BJ (cell line): ENCODE measurements at regions not wholly inside any gene's neighbourhood (a gene's known extent, or its start where the extent isn't known, plus 50 kb on each side); places are given as distances from the start of the nearest gene placed in this dataset.

Experiments used
- CTCF ChIA-PET: fragments of 350-600 bp; formaldehyde crosslinking; extraction: SDS; loops from one replicate; lab custom pipeline; 2021; ENCODE audit warnings: antibody characterized with exemption, inconsistent platforms; lab: Yijun Ruan, JAX
- POLR2A ChIA-PET: fragments of 300-600 bp; sonication (Branson Sonifier 250); formaldehyde crosslinking; extraction: SDS; loops from one replicate; lab custom pipeline; 2021; ENCODE audit warnings: antibody characterized with exemption; lab: Charles Lee
- DNase-seq: peaks from one replicate; pipeline ENCODE4 v3.0.0-alpha.2; 2011; ENCODE audit warnings: low read depth
- H3K27me3 ChIP-seq: 2 replicates; pipeline ENCODE4 v1.6.0; 2011; ENCODE audit warnings: low read length; ENCODE audit not compliant: control insufficient read depth, insufficient read depth
- H3K36me3 ChIP-seq: 2 replicates; pipeline ENCODE4 v1.5.1; 2011; ENCODE audit warnings: low read length; ENCODE audit not compliant: control insufficient read depth, insufficient read depth
- H3K4me3 ChIP-seq: 2 replicates; pipeline ENCODE4 v1.5.1; 2011; ENCODE audit warnings: low read depth, mild to moderate bottlenecking, control low read depth, low read length
- TF ChIP-seq, protein P1 (sequence below): IDR thresholded peaks from 2 replicates; pipeline ENCODE4 v1.5.1; 2011; ENCODE audit warnings: low read depth, mild to moderate bottlenecking, control low read depth, inconsistent platforms, low read length, moderate library complexity; ENCODE audit not compliant: insufficient read depth

DNA sequence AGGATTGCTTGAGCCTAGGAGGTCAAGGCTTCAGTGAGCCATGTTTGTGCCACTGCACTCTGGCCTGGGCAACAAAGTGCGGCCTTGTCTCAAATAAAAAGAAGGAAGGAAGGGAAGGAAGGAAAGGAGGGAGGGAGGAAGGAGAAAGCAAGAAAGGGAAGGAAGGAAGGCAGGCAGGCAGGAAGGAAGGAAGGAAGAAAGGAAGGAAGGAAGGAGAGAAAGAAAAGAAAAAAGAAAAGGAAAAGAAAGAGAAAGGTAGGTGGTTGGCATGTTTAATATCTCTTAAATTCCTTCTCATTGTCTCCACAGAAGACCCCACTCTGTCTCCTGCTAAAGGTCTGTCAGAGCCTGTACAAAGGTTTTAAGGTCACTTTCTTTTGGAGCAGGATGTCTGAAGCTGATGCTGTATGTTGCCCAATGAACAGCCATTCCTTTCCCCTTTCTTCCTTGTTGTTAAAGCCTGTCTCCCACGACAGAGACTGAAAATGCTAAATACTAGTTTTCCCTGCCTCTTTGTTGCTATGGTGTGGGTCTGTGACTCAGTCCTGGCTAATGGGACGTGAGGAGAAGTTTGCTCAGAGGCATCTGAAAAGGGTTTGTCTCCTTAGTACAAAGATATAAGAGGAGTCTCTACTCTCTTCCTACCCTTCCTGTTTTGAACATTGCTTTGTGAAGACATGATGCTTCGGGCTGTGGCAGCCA is 213.3 kb downstream of the PCSK1 start:
- H3K4me3 ChIP-seq: no peak overlapping the region
- DNase-seq: no peak
- no peaks in the 10 kb centered on the region for H3K36me3 ChIP-seq
- TF ChIP-seq, protein P1, sequence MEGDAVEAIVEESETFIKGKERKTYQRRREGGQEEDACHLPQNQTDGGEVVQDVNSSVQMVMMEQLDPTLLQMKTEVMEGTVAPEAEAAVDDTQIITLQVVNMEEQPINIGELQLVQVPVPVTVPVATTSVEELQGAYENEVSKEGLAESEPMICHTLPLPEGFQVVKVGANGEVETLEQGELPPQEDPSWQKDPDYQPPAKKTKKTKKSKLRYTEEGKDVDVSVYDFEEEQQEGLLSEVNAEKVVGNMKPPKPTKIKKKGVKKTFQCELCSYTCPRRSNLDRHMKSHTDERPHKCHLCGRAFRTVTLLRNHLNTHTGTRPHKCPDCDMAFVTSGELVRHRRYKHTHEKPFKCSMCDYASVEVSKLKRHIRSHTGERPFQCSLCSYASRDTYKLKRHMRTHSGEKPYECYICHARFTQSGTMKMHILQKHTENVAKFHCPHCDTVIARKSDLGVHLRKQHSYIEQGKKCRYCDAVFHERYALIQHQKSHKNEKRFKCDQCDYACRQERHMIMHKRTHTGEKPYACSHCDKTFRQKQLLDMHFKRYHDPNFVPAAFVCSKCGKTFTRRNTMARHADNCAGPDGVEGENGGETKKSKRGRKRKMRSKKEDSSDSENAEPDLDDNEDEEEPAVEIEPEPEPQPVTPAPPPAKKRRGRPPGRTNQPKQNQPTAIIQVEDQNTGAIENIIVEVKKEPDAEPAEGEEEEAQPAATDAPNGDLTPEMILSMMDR: no peak
- ChIA-PET POLR2A (no interaction called here), CTCF (interaction anchor here (0.9 to 1.2 kb wide), 3 partner anchors 8 to 382 kb away, joined by 3 read pairs; no protein-coding TSS in a partner anchor)
- no peaks in the 10 kb centered on the region for H3K27me3 ChIP-seq

DNA sequence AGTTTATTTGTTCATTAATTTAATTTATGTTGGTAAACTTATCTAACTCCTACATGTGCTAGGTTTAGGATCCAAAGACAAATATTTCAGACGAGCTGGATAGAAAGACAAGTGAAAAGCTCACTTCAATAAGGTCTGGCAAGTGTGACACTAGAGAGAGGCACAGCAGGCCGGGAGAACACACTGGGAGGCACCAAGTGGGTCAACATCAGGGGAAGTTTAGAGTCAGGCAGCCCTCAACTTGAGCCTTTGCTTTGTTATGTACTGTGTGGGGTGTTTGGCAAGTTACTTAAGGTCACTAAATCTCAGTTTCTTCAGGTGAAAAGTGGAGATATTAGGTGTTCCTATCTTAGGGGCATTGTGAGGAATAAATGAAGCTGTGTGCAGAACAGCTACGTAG is 214.4 kb downstream of the PCSK1 start:
- TF ChIP-seq, protein P1: no peak
- H3K27me3 ChIP-seq: no peaks in the 10 kb centered on the region
- no peaks in the 10 kb centered on the region for H3K36me3 ChIP-seq
- POLR2A ChIA-PET: no interaction called here
- CTCF ChIA-PET: interaction anchor here (0.9 to 1.6 kb wide), 3 partner anchors 10 to 383 kb away, joined by 3 read pairs; no protein-coding TSS in a partner anchor
- no peak for DNase-seq
- H3K4me3 ChIP-seq: no peak overlapping the region

DNA sequence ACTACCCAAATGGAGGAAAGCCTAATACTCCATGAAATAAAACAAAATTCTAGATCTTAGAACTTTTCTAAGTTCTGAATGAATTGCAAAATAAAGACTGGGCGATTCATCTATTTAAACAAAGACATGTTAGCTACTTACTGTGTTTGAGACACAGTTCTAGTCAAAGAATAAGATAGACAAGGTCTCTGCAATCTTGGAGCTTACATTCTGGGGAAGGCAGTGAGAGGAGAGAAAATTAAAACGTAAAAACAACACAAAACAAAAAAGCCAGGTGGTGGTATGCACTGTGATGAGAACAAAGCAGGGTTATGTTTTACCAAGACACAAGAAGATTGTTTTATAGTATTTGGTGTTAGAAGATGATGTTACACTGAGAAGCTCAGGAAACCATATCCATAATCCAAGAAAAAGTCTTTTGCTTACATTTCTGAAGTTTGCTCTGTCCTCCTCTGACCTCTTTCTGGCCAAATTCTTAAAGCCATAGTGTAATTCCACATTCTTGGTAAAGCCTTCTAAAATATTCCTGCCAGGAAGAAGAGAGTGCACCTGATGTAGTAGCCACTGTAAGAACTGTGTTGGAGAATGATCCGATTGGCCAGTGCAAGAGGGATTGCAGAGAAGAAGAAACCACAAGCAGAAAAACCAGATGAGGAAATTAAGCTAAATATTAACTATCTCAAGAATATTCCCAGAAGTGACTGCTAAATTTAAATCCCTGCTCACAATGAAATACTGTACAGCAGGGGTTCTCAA is 218.4 kb downstream of the PCSK1 start:
- H3K27me3 ChIP-seq: no peaks in the 10 kb centered on the region
- ChIA-PET POLR2A (interaction anchor here (0.5 kb wide), 1 partner anchor 94 kb away, joined by 4 read pairs; no protein-coding TSS in a partner anchor), CTCF (interaction anchor here (1.4 kb wide), 1 partner anchor 11 kb away, joined by 3 read pairs; no protein-coding TSS in a partner anchor)
- TF ChIP-seq, protein P1: no peak
- DNase-seq: no peak
- no peak overlapping the region for H3K4me3 ChIP-seq
- no peaks in the 10 kb centered on the region for H3K36me3 ChIP-seq

DNA sequence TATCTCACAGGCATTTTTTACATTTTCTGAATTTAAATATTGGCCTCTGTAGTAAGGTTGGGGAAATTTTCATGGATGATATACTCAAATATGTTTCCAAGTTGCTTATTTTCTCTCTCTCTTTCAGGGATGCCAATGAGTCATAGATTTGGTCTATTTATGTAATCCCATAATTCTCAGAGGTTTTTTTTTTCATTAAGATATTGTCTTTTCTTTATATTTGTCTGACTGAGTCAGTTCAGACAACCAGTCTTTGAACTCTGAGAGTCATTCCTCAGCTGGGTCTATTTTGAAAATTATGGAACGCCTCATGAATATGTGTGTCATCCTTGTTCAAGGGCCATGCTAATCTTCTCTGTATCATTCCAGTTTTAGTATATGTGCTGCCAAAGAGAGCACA is 223.2 kb downstream of the PCSK1 start:
- H3K4me3 ChIP-seq: no peak overlapping the region
- CTCF ChIA-PET: no interaction called here
- no peaks in the 10 kb centered on the region for H3K36me3 ChIP-seq
- TF ChIP-seq, protein P1: no peak
- no peak for DNase-seq
- POLR2A ChIA-PET: no interaction called here
- H3K27me3 ChIP-seq: no peaks in the 10 kb centered on the region

DNA sequence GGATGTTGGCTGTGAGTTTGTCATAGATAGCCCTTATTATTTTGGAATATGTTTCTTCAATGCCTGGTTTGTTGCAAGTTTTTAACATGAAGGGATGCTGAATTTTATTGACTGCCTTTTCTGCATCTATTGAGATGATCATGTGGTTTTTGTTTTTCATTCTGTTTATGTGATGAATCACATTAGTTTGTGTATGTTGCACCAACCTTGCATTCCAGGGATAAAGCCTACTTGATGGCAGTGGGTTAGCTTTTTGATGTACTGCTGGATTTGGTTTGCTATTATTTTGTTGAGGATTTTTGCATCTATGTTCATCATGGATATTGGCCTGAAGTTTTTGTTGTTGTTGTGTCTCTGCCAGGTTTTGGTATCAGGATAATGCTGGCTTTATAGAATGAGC is 225.6 kb downstream of the PCSK1 start:
- no peaks in the 10 kb centered on the region for H3K27me3 ChIP-seq
- no peak overlapping the region for H3K4me3 ChIP-seq
- TF ChIP-seq, protein P1: no peak
- no peak for DNase-seq
- ChIA-PET POLR2A (no interaction called here), CTCF (interaction anchor here (0.6 kb wide), 1 partner anchor 14 kb away, joined by 3 read pairs; no protein-coding TSS in a partner anchor)
- H3K36me3 ChIP-seq: no peaks in the 10 kb centered on the region
